Thoracic aorta (tissue), 2 donors: ENCODE measurements at regions not wholly inside any gene's neighbourhood (a gene's known extent, or its start where the extent isn't known, plus 50 kb on each side); places are given as distances from the start of the nearest gene placed in this dataset.

Experiments used
- ATAC-seq: fragments of 150-250 bp; one replicate; pipeline ENCODE4 v1.8.0; 2017; ENCODE audit warnings: low read depth; ENCODE audit not compliant: insufficient number of reproducible peaks, low FRiP score
- DNase-seq: peaks from one replicate; pipeline ENCODE4 v3.0.0-alpha.2; 2020; ENCODE audit warnings: low spot score
- H3K27ac ChIP-seq, 2 donors: fragments of 200-600 bp; sonication (generic); 1 replicate in 1 of 2; 2 replicates in 1 of 2; pipeline ENCODE4 v1.5.1; 2016; ENCODE audit warnings: mild to moderate bottlenecking in 2 of 2, moderate library complexity in 2 of 2
- H3K27me3 ChIP-seq: fragments of 200-600 bp; sonication (generic); replicated peaks from 2 replicates; pipeline ENCODE4 v1.6.0; 2016; ENCODE audit warnings: mild to moderate bottlenecking; ENCODE audit not compliant: insufficient read depth
- H3K36me3 ChIP-seq: fragments of 200-600 bp; sonication (generic); one replicate; pipeline ENCODE4 v1.5.1; 2016
- H3K4me1 ChIP-seq, 2 donors: fragments of 200-600 bp; sonication (generic); 1 replicate in 1 of 2; 2 replicates in 1 of 2; pipeline versions ENCODE4 v1.5.1 to v1.6.0; 2016; ENCODE audit warnings: low read depth in 2 of 2, mild to moderate bottlenecking in 1 of 2; ENCODE audit not compliant: control insufficient read depth in 1 of 2
- H3K4me3 ChIP-seq: fragments of 200-600 bp; sonication (generic); 2 replicates; pipeline ENCODE4 v1.5.1; 2016; ENCODE audit warnings: mild to moderate bottlenecking
- H3K9me3 ChIP-seq: fragments of 200-600 bp; sonication (generic); 2 replicates; pipeline ENCODE4 v1.5.1; 2016
- TF ChIP-seq, protein P1 (sequence below): fragments of 200-600 bp; sonication (generic); IDR thresholded peaks from one replicate; pipeline ENCODE4 v1.5.1; 2019; ENCODE audit warnings: antibody characterized with exemption

DNA sequence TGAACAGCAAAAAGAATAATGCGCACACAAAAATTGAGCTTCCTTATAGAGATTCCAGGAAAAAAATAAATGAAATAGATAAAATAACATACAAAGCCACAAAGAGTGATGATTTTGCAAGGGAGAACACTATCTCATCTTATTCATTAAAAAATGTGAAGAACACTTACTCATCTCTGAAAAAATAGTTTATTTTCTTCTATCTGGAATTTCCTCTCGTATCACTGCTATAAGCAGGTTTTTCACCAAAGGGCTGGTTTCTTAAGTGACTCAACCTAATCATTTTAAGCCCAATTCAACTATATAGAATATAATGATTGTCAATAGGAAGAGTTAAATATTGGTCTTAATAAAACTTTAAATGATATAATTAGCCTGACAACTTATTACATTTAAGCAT, 504.9 kb downstream of the NR2F1-AS1 start:
- Histone ChIP-seq H3K4me3 (no peak overlapping the region), H3K27me3 (no peaks in the 10 kb centered on the region), H3K27ac (no peak overlapping the region), H3K9me3 (no peaks in the 10 kb centered on the region), H3K4me1 (peaks cover 6 to 7% of the 10 kb centered on the region in 2 donors), H3K36me3 (no peaks in the 10 kb centered on the region)
- no peak for ATAC-seq
- DNase-seq = no peak
- TF ChIP-seq, protein P1, sequence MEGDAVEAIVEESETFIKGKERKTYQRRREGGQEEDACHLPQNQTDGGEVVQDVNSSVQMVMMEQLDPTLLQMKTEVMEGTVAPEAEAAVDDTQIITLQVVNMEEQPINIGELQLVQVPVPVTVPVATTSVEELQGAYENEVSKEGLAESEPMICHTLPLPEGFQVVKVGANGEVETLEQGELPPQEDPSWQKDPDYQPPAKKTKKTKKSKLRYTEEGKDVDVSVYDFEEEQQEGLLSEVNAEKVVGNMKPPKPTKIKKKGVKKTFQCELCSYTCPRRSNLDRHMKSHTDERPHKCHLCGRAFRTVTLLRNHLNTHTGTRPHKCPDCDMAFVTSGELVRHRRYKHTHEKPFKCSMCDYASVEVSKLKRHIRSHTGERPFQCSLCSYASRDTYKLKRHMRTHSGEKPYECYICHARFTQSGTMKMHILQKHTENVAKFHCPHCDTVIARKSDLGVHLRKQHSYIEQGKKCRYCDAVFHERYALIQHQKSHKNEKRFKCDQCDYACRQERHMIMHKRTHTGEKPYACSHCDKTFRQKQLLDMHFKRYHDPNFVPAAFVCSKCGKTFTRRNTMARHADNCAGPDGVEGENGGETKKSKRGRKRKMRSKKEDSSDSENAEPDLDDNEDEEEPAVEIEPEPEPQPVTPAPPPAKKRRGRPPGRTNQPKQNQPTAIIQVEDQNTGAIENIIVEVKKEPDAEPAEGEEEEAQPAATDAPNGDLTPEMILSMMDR = no peak

DNA sequence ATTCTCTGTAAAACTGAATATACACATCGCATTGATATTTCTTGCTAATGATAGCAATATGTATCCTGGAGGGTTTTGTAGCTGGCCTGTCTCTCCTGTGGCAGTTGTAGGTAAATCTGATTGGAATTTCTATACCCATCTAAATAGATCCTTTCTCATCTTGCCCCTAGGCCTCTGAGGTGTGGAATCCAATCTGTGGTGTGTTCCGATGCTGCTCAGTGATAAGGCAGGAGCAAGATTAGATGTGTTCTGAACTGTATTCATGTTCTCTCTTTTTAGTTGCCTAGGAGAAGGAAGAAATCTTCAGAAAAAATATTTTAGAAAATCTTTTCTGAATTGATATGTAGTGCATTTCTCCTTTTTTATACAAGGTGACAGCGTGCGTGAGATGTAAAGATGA, 507.5 kb downstream of the NR2F1-AS1 start:
- Histone ChIP-seq H3K4me1 (no peaks in the 10 kb centered on the region), H3K36me3 (no peaks in the 10 kb centered on the region), H3K27ac (no peak overlapping the region), H3K27me3 (no peaks in the 10 kb centered on the region), H3K9me3 (no peaks in the 10 kb centered on the region), H3K4me3 (no peak overlapping the region)
- ATAC-seq (no peak), DNase-seq (no peak)
- TF ChIP-seq, protein P1 = no peak

DNA sequence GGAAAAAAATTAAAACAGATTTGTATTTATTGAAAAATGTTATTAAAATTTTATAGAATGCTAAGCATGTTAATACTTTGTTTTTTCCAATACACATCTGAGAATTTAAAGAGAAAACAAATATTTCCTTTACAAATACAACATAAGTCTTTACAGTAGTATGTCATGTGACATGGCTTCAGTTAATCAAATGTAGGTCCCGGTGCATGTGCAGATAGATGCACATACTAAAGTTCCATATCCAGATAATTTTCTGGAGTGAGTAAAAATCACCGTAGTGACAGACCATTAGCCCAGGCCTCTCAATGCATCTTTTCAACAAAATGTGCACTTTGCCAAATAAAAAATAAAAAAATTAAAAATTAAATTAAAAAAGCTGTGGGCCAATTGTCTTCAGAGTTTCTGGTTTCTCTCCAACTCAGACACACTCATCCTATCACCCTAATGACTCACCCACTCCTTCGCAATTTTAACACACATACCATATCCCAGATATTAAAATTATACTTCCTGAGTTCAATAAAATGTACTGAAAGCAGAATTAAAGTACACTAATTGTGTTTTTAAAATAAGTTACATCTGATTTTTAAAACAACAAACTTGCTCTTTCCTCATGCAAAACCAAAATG, 508.1 kb downstream of the NR2F1-AS1 start:
- ATAC-seq = no peak

DNA sequence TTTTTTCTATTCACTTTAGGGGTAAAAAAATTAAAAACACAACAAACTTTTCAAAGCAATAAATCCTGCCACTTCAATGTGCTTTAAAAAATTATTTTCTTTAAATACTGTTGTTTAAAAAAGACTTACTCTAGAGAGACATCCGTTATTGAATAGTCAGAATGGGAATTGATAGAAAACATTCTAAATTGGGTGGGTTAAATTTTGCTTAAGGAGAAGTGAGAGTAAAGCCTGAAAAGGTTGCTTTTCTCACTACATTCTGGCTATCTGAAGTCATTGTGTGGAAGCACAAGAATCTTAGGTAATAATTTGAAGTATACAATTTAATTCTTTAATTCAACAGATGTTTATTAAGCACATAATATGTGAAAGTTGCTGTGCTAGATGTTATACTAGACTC, 509.3 kb downstream of the NR2F1-AS1 start:
- H3K27me3 ChIP-seq = no peaks in the 10 kb centered on the region
- DNase-seq (no peak), ATAC-seq (no peak)
- no peak overlapping the region for H3K4me3 ChIP-seq
- H3K9me3 ChIP-seq = no peaks in the 10 kb centered on the region
- H3K27ac ChIP-seq = no peak overlapping the region
- no peaks in the 10 kb centered on the region for H3K4me1 ChIP-seq
- no peaks in the 10 kb centered on the region for H3K36me3 ChIP-seq
- TF ChIP-seq, protein P1 = no peak

More for the DNA sequence above, 508.1 kb downstream of the NR2F1-AS1 start:
- no peak overlapping the region for H3K4me3 ChIP-seq
- TF ChIP-seq, protein P1 = no peak
- H3K4me1 ChIP-seq = no peaks in the 10 kb centered on the region
- no peaks in the 10 kb centered on the region for H3K27me3 ChIP-seq
- no peak overlapping the region for H3K27ac ChIP-seq
- DNase-seq = no peak
- no peaks in the 10 kb centered on the region for H3K36me3 ChIP-seq
- no peaks in the 10 kb centered on the region for H3K9me3 ChIP-seq

DNA sequence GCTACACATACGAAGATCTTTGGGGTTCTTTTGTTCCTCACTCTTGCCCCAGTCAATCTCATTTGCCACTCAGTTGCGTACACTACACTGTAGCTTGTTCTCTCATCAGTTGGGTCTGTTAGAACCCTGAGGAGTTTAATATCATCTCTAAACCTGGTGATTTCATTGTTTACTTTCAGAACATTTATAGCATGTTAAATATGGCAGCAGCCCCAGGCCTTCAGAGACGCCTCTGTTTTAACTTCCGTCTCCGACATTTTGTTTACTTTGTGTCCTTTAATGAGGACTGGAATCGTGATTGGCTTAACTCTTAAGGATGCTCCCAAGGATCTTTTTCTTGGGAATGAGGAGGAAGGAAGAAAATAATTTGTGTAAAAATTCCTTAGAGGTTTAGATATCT, 510.1 kb downstream of the NR2F1-AS1 start:
- ATAC-seq (no peak), DNase-seq (no peak)
- H3K4me1 ChIP-seq = no peaks in the 10 kb centered on the region
- H3K27me3 ChIP-seq = no peaks in the 10 kb centered on the region
- H3K27ac ChIP-seq = no peak overlapping the region
- H3K36me3 ChIP-seq = no peaks in the 10 kb centered on the region
- TF ChIP-seq, protein P1 = no peak
- no peaks in the 10 kb centered on the region for H3K9me3 ChIP-seq
- H3K4me3 ChIP-seq = no peak overlapping the region
